Lower leg skin (tissue), 3 donors: ENCODE measurements at regions not wholly inside any gene's neighbourhood (a gene's known extent, or its start where the extent isn't known, plus 50 kb on each side); places are given as distances from the start of the nearest gene placed in this dataset.

Source experiments
- POLR2A ChIP-seq, 2 donors: fragments of 450-650 bp; IDR thresholded peaks; one replicate each; pipeline ENCODE4 v1.6.1; 2016 to 2017; ENCODE audit warnings: antibody characterized with exemption in 2 of 2, mild to moderate bottlenecking in 1 of 2, moderate library complexity in 1 of 2
- TF ChIP-seq, protein P1 (sequence below), 3 donors: fragments of 450-650 bp; IDR thresholded peaks; one replicate each; pipeline ENCODE4 v1.5.1; 2016; ENCODE audit warnings: antibody characterized with exemption in 3 of 3, mild to moderate bottlenecking in 3 of 3, moderate library complexity in 2 of 3

DNA sequence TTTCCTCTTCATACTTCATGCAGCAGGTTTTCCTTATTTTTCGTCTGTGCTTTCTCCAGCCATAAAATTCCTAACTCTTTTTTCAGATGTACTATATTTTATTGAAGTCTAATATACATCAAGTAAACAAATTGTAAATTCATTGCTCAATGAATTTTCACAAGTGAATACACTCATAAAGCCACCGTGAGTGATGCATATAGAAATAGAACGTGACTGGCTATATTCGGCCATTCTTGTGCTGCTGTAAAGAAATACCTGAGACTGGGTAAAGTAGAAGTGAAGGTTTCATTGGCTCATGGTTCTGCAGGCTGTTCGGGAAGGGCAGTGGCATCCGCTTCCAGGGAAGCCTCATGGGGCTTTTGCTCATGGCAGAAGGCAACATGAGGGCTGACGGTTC lies 868.4 kb upstream of the EEF2KMT start:
- no peak for TF ChIP-seq POLR2A (IDR thresholded peaks at IDR 0.05)
- TF ChIP-seq, protein P1, sequence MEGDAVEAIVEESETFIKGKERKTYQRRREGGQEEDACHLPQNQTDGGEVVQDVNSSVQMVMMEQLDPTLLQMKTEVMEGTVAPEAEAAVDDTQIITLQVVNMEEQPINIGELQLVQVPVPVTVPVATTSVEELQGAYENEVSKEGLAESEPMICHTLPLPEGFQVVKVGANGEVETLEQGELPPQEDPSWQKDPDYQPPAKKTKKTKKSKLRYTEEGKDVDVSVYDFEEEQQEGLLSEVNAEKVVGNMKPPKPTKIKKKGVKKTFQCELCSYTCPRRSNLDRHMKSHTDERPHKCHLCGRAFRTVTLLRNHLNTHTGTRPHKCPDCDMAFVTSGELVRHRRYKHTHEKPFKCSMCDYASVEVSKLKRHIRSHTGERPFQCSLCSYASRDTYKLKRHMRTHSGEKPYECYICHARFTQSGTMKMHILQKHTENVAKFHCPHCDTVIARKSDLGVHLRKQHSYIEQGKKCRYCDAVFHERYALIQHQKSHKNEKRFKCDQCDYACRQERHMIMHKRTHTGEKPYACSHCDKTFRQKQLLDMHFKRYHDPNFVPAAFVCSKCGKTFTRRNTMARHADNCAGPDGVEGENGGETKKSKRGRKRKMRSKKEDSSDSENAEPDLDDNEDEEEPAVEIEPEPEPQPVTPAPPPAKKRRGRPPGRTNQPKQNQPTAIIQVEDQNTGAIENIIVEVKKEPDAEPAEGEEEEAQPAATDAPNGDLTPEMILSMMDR (IDR thresholded peaks at IDR 0.05), result no peak
